H9 (cell line): ENCODE measurements at regions not wholly inside any gene's neighbourhood (a gene's known extent, or its start where the extent isn't known, plus 50 kb on each side); places are given as distances from the start of the nearest gene placed in this dataset.

Source experiments
- DNase-seq: peaks from one replicate; pipeline ENCODE4 v3.0.0-alpha.2; 2017
- H2AFZ ChIP-seq: one replicate; pipeline ENCODE4 v1.6.1; 2013; ENCODE audit warnings: mild to moderate bottlenecking, low read length, control low read depth, moderate library complexity
- H2AK5ac ChIP-seq: 2 replicates; pipeline ENCODE4 v1.6.1; 2013; ENCODE audit warnings: low read length, control low read depth, mixed read lengths; ENCODE audit not compliant: insufficient read length
- H2BK120ac ChIP-seq: one replicate; pipeline ENCODE4 v1.6.1; 2013; ENCODE audit warnings: low read depth, mild to moderate bottlenecking, low read length, control low read depth, inconsistent platforms; ENCODE audit not compliant: poor library complexity, severe bottlenecking
- H2BK12ac ChIP-seq: 2 replicates; pipeline ENCODE4 v1.6.1; 2013; ENCODE audit warnings: low read length, control low read depth, mixed read lengths, low read depth; ENCODE audit not compliant: insufficient read length
- H2BK15ac ChIP-seq: 2 replicates; pipeline ENCODE4 v1.6.1; 2013; ENCODE audit warnings: low read depth, low read length, control low read depth
- H2BK20ac ChIP-seq: one replicate; pipeline ENCODE4 v1.6.1; 2013; ENCODE audit warnings: low read depth, mild to moderate bottlenecking, low read length, control low read depth, inconsistent platforms; ENCODE audit not compliant: poor library complexity, severe bottlenecking
- H2BK5ac ChIP-seq: 2 replicates; pipeline ENCODE4 v1.6.1; 2013; ENCODE audit warnings: low read length, control low read depth, mixed read lengths; ENCODE audit not compliant: insufficient read length
- H3K14ac ChIP-seq: 2 replicates; pipeline ENCODE4 v1.6.1; 2013; ENCODE audit warnings: low read length, control low read depth; ENCODE audit not compliant: insufficient read depth
- H3K18ac ChIP-seq: 2 replicates; pipeline ENCODE4 v1.6.1; 2013; ENCODE audit warnings: low read depth, mild to moderate bottlenecking, mixed read lengths, low read length, control low read depth; ENCODE audit not compliant: insufficient read length
- H3K23ac ChIP-seq: 2 replicates; pipeline ENCODE4 v1.6.1; 2013; ENCODE audit warnings: low read length, control low read depth, mixed read lengths, low read depth; ENCODE audit not compliant: insufficient read length
- H3K23me2 ChIP-seq: 2 replicates; pipeline ENCODE4 v1.6.1; 2013; ENCODE audit warnings: low read depth, mild to moderate bottlenecking, mixed read lengths, low read length, control low read depth; ENCODE audit not compliant: insufficient read length, poor library complexity, severe bottlenecking
- H3K27ac ChIP-seq: 2 replicates; pipeline ENCODE4 v1.5.1; 2013; ENCODE audit warnings: low read length, control low read depth, mixed read lengths, low read depth; ENCODE audit not compliant: insufficient read length
- H3K27me3 ChIP-seq: 2 replicates; pipeline ENCODE4 v1.6.1; 2013; ENCODE audit warnings: low read length, control low read depth, inconsistent platforms; ENCODE audit not compliant: insufficient read depth
- H3K4ac ChIP-seq: 2 replicates; pipeline ENCODE4 v1.6.1; 2013; ENCODE audit warnings: low read depth, mild to moderate bottlenecking, control low read depth, inconsistent platforms, low read length, moderate library complexity
- H3K4me1 ChIP-seq: 2 replicates; pipeline ENCODE4 v1.6.1; 2013; ENCODE audit warnings: low read length, control low read depth, inconsistent platforms; ENCODE audit not compliant: insufficient read depth
- H3K4me2 ChIP-seq: 2 replicates; pipeline ENCODE4 v1.6.1; 2013; ENCODE audit warnings: low read length, control low read depth, mixed read lengths; ENCODE audit not compliant: insufficient read length, insufficient read depth
- H3K56ac ChIP-seq: 2 replicates; pipeline ENCODE4 v1.6.1; 2013; ENCODE audit warnings: low read depth, mild to moderate bottlenecking, mixed read lengths, low read length, control low read depth; ENCODE audit not compliant: insufficient read length
- H3K79me1 ChIP-seq: 2 replicates; pipeline ENCODE4 v1.6.1; 2013; ENCODE audit warnings: low read depth, mild to moderate bottlenecking, moderate library complexity, low read length, control low read depth, inconsistent platforms; ENCODE audit not compliant: insufficient read depth, poor library complexity, severe bottlenecking
- H3K79me2 ChIP-seq: 2 replicates; pipeline ENCODE4 v1.6.1; 2013; ENCODE audit warnings: low read length, control low read depth, inconsistent platforms; ENCODE audit not compliant: insufficient read depth
- H3K9ac ChIP-seq: 2 replicates; pipeline ENCODE4 v1.6.1; 2013; ENCODE audit warnings: low read length, control low read depth, mixed read lengths; ENCODE audit not compliant: insufficient read length; ENCODE audit errors: extremely low read depth
- H3K9me3 ChIP-seq: one replicate; pipeline ENCODE4 v1.6.1; 2013; ENCODE audit warnings: low read depth, low read length, inconsistent platforms; ENCODE audit not compliant: control insufficient read depth
- H3T11ph ChIP-seq: one replicate; pipeline ENCODE4 v1.6.1; 2013; ENCODE audit warnings: mild to moderate bottlenecking, low read length, control low read depth, inconsistent platforms
- H4K20me1 ChIP-seq: one replicate; pipeline ENCODE4 v1.6.1; 2013; ENCODE audit not compliant: control insufficient read depth, insufficient read length, insufficient read depth
- H4K5ac ChIP-seq: 2 replicates; pipeline ENCODE4 v1.6.1; 2013; ENCODE audit warnings: low read depth, mild to moderate bottlenecking, mixed read lengths, low read length, control low read depth; ENCODE audit not compliant: insufficient read length
- H4K8ac ChIP-seq: replicated peaks from 2 replicates; pipeline ENCODE4 v1.6.1; 2013; ENCODE audit warnings: low read length, control low read depth, mixed read lengths, low read depth; ENCODE audit not compliant: insufficient read length
- H4K91ac ChIP-seq: 2 replicates; pipeline ENCODE4 v1.6.1; 2013; ENCODE audit warnings: low read depth, mild to moderate bottlenecking, moderate library complexity, mixed read lengths, low read length, control low read depth; ENCODE audit not compliant: insufficient read length
- H3K27ac Mint-ChIP-seq, 3 experiments: 2 replicates in 2 of 3; 3 replicates in 1 of 3; pipeline ENCODE4 v1.8.0; 2020 to 2021; ENCODE audit warnings: mixed read lengths in 3 of 3, mild to moderate bottlenecking in 1 of 3, moderate library complexity in 1 of 3
- H3K27me3 Mint-ChIP-seq: 2 replicates; pipeline ENCODE4 v1.8.0; 2021; ENCODE audit warnings: low read depth, mild to moderate bottlenecking, moderate library complexity, mixed read lengths
- H3K36me3 Mint-ChIP-seq, 3 experiments: 2 replicates in 2 of 3; 3 replicates in 1 of 3; pipeline ENCODE4 v1.8.0; 2020 to 2021; ENCODE audit warnings: low read depth in 3 of 3, mixed read lengths in 3 of 3; ENCODE audit not compliant: insufficient read depth in 1 of 3
- H3K4me1 Mint-ChIP-seq, 2 experiments: 2 replicates each; pipeline ENCODE4 v1.8.0; 2020; ENCODE audit warnings: mixed read lengths in 2 of 2
- H3K4me3 Mint-ChIP-seq, 2 experiments: 2 replicates in 1 of 2; 3 replicates in 1 of 2; pipeline ENCODE4 v1.8.0; 2020 to 2021; ENCODE audit warnings: mild to moderate bottlenecking in 2 of 2, mixed read lengths in 2 of 2, moderate library complexity in 1 of 2
- H3K9me3 Mint-ChIP-seq, 2 experiments: 2 replicates in 1 of 2; 3 replicates in 1 of 2; pipeline ENCODE4 v1.8.0; 2020; ENCODE audit warnings: mild to moderate bottlenecking in 2 of 2, mixed read lengths in 2 of 2, moderate library complexity in 1 of 2
- WGBS: extraction: QIAGEN DNeasy Blood & Tissue Kit; methylation state at CpG from one replicate; pipeline ENCODE4 v1.1.7; 2013; ENCODE audit warnings: missing lambda C conversion rate, low lambda C conversion rate, mixed read lengths; ENCODE audit not compliant: insufficient read length; ENCODE audit errors: extremely low coverage; 5-methylcytosine and 5-hydroxymethylcytosine counted together
- TF ChIP-seq, protein P1 (sequence below): fragments of 200-600 bp; sonication (generic); conservative IDR thresholded peaks from 3 replicates; pipeline ENCODE4 v1.8.0; 2021; ENCODE audit warnings: antibody characterized with exemption, mild to moderate bottlenecking

DNA sequence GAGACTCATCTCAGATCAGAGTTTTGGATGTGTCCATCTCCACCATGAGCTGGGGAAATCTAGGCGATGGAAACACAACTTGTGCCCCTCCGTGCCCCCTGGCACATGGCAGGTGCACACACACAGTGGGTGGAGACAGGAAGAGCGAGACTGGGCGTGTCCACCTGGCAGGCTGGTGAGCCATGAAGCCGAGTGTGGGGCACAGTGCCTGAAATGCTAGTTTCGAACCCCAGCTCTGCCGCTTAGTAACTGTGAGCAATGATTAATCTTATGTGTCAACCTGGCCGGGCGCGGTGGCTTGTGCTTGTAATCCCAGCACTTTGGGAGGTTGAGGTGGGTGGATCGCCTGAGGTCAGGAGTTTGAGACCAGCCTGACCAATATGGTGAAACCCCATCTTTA lies 80.8 kb upstream of the RNU6ATAC start:
- H3K14ac ChIP-seq: no peak overlapping the region
- H3K27me3 ChIP-seq: no peaks in the 10 kb centered on the region
- no peaks in the 10 kb centered on the region for H3K79me2 ChIP-seq
- no peak overlapping the region for H3K4me2 ChIP-seq
- H2AK5ac ChIP-seq: no peak overlapping the region
- no peaks in the 10 kb centered on the region for H3K79me1 ChIP-seq
- no peak overlapping the region for H3T11ph ChIP-seq
- no peaks in the 10 kb centered on the region for H3K4me1 ChIP-seq
- no peak overlapping the region for H2BK120ac ChIP-seq
- no peak overlapping the region for H2BK15ac ChIP-seq
- H3K9me3 Mint-ChIP-seq: peaks cover 12 to 15% of the 10 kb centered on the region in 2 experiments
- TF ChIP-seq, protein P1, sequence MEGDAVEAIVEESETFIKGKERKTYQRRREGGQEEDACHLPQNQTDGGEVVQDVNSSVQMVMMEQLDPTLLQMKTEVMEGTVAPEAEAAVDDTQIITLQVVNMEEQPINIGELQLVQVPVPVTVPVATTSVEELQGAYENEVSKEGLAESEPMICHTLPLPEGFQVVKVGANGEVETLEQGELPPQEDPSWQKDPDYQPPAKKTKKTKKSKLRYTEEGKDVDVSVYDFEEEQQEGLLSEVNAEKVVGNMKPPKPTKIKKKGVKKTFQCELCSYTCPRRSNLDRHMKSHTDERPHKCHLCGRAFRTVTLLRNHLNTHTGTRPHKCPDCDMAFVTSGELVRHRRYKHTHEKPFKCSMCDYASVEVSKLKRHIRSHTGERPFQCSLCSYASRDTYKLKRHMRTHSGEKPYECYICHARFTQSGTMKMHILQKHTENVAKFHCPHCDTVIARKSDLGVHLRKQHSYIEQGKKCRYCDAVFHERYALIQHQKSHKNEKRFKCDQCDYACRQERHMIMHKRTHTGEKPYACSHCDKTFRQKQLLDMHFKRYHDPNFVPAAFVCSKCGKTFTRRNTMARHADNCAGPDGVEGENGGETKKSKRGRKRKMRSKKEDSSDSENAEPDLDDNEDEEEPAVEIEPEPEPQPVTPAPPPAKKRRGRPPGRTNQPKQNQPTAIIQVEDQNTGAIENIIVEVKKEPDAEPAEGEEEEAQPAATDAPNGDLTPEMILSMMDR: no peak
- no peak overlapping the region for H3K27ac Mint-ChIP-seq
- H3K27me3 Mint-ChIP-seq: peaks cover 3% of the 10 kb centered on the region; the same call in 1 of the 2 replicates
- no peak overlapping the region for H3K56ac ChIP-seq
- no peak for DNase-seq
- H2BK12ac ChIP-seq: no peak overlapping the region
- no peak overlapping the region for H3K9ac ChIP-seq
- H2AFZ ChIP-seq: no peak overlapping the region
- H3K4me1 Mint-ChIP-seq: peaks cover 0 to 13% of the 10 kb centered on the region in 2 experiments; a peak in 2 of 4 replicates
- no peak overlapping the region for H3K27ac ChIP-seq
- no peak overlapping the region for H3K4me3 Mint-ChIP-seq
- no peak overlapping the region for H3K4ac ChIP-seq
- no peaks in the 10 kb centered on the region for H3K9me3 ChIP-seq
- H4K8ac ChIP-seq: no peak overlapping the region
- H2BK5ac ChIP-seq: no peak overlapping the region
- H3K36me3 Mint-ChIP-seq: peaks cover 0 to 4% (median 0%) of the 10 kb centered on the region in 3 experiments; a peak in 1 of 7 replicates
- no peak overlapping the region for H4K5ac ChIP-seq
- no peaks in the 10 kb centered on the region for H3K23me2 ChIP-seq
- H3K23ac ChIP-seq: no peak overlapping the region
- H4K91ac ChIP-seq: no peak overlapping the region
- H4K20me1 ChIP-seq: no peaks in the 10 kb centered on the region
- H2BK20ac ChIP-seq: no peak overlapping the region
- H3K18ac ChIP-seq: no peak overlapping the region
- WGBS: no CpG with 5 or more reads among the region's 11 CpGs
